SIG-M5 treated with dmso at 0.1 percent for 504 hours (cell line): ENCODE measurements at regions not wholly inside any gene's neighbourhood (a gene's known extent, or its start where the extent isn't known, plus 50 kb on each side); places are given as distances from the start of the nearest gene placed in this dataset.

Source experiments
- DNase-seq: peaks from one replicate; lab custom pipeline; 2025; ENCODE audit not compliant: unreplicated experiment; lab: John Stamatoyannopoulos, UW

DNA sequence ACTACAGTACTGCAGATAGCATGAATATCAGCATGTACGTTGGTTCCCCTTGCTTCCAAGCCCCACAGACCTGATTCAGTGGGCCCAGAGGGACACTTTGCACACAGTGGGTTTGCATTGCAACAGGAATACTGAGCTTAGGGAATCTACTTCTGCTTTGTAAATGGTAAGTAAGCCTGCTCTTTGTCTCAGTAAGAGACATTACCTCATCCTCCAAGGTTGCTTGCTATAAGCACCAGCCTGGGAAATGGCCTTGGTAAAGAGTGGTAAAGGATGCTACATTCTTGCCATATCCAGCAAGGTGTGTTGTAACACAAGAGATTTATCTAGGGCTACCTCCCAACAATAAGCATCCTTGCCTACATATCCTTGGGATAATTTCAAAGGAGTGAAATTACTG lies 730.5 kb downstream of the INHBA start:
- no peak for DNase-seq

GRCh38 chr7:40969641-40970040 lies 733.2 kb downstream of the INHBA start:
- no peak for DNase-seq

DNA sequence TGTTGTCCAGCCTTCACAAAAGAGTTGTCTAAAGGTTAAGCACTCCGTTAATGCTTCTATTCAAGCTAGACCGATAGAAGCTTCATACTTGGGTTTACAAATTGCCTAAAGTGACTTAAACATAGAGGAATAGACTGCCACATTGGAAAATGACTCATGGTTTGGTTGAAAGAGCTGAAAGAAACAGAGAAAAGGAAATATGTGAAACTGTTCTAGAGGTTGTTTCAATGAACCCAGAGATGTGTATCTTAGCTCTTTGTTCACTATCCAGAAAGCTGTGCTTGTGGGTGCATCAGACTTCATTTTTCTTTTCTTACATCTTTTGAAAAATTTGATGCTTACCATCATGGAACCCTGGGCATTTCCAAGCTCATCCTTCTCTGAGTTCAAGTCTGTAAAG lies 736.2 kb downstream of the INHBA start:
- DNase-seq = no peak

GRCh38 chr7:40965774-40966173 lies 737.1 kb downstream of the INHBA start:
- no peak for DNase-seq

- no peak for DNase-seq
These were observed 737.9 kb downstream of the INHBA start for GRCh38 chr7:40965016-40965415.

DNA sequence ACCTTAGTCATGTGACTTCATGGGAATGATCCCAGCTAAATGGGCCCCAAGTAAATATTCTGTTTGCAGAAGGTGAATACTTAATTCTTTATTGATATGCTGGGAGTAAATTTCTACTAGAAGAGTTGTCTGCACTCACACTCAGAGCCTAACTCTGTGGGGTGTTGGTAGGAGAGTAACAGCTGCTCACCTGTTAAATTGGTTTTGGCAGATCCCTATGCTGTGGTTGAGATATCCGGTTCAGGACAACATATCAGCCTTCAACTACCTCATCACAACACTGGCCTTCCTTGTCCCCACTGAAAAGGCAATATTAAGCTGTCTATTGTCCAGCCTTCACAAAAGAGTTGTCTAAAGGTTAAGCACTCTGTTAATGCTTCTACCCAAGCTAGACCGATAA lies 738.3 kb downstream of the INHBA start:
- DNase-seq = no peak

DNA sequence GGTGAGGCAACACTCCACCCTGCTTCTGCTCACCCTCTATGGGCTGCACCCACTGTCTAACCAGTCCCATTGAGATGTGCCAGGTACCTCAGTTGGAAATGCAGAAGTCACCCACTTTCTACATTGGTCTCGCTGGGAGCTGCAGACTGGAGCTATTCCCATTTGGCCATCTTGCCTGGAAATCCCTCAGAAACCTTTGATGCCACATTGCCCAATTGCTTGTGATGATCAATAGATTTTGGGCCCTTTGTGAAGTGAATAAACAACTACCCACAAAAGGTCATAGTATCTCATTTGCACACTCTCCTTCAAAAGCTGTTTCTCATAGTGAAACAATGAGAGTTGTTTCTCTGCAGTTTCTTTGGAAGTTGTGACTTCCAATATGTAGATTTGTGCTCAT lies 742.9 kb downstream of the INHBA start:
- no peak for DNase-seq

- no peak for DNase-seq
These were observed 754.7 kb downstream of the INHBA start for GRCh38 chr7:40948239-40948638.

DNA sequence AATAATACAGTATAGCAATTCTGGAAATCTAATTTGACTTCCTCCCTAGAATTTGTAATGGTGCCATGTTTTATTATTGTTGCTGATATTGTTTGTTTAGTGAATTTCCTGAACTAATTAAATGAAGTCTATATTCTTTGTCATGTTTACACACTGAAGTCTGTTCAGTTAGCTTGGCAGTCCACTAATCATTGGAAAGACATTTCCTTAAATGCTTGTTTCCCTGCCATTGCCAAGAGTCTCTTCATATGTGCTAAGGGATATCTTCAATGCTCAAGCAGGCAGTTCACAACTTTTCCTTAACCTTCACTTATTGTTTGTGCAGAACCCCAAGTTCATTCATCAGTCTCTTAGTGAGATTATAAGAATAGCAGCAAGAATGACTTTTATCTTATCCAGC lies 755.3 kb downstream of the INHBA start:
- DNase-seq = no peak

GRCh38 chr7:40946549-40946948 lies 756.3 kb downstream of the INHBA start:
- DNase-seq = no peak

DNA sequence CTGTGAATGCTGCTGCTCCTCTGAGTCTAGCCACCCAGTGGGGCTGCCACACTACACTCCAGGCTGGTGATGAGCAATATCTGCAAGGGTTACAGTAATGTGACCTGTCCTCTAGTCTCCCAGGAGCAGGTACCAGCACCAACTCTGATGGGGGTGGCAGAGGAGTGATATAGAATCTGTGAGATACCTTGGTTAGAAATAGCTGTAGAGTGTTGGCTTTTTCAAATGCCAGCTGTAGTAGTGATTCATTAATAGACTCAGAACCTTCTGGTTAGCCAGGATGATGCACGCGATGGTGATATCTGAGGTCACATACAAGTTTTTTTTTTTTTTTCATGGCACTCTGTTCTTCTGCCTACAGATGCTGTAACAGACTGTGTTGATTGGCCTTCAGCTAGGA lies 757.1 kb downstream of the INHBA start:
- no peak for DNase-seq

GRCh38 chr7:40944981-40945585 lies 757.8 kb downstream of the INHBA start:
- DNase-seq = no peak

DNA sequence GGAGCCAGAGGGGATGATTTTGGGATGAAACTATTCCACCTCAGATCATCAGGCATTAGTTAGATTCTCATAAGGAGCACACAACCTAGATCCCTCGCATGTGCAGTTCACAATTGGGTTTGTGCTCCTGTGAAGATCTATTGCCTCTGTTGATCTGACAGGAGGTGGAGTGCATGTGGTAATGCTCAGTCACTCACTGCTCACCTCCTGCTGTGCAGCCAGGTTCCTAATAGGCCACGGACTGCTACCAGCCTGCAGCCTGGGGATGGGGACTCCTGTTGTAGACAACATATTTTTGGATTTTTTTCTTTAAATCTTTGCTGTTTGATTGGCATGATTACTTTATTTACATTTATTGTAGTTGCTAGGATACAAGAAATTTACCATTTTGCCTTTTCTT lies 765.0 kb downstream of the INHBA start:
- DNase-seq = no peak

DNA sequence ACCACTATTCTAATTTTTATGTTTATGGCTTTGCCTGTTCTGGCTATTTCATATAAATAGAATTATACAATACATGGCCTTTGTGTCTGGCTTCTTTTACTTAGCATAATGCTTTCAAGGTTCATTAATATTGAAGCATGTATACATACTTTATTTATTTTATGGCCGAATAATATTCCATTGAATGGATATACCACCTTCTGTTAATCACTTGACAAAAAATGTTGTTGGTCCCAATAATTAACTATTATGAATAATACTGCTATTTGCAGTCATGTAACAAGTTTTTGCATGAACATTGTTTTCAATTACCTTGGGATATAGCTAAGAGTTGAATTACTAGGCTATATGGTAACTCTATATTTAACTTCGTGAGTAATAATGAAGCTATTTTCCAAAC lies 767.5 kb downstream of the INHBA start:
- no peak for DNase-seq

GRCh38 chr7:40923626-40924025 lies 779.3 kb downstream of the INHBA start:
- no peak for DNase-seq

- no peak for DNase-seq
These were observed 780.6 kb downstream of the INHBA start for GRCh38 chr7:40922316-40922670.

- no peak for DNase-seq
These were observed 781.1 kb downstream of the INHBA start for GRCh38 chr7:40921589-40922315.

DNA sequence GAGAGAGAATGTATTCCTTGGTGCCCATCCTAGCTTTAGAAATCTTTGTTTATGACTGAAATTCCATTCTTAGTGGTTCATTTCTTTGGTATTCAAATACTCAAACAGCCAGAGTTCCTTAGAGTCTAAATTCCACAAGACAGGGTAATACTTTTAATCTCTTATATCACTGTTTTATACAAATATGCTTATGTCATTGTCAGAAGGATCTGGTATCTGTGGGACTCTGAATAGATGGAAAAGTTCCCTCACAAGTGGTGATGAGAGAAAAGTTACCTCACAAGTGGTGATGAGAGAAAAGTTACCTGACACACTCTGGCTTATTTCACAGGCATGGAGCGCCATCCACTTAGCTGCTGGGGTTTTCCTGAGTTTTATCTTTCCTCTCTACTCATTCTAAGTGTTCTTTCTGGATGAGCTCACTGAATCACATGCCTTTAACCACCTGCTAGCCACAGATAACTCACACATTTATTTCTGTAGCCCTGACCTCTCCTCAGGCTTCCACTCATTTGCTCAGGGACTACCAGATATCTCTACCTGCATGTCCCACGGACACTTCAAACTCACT lies 784.0 kb downstream of the SUGCT start:
- no peak for DNase-seq

DNA sequence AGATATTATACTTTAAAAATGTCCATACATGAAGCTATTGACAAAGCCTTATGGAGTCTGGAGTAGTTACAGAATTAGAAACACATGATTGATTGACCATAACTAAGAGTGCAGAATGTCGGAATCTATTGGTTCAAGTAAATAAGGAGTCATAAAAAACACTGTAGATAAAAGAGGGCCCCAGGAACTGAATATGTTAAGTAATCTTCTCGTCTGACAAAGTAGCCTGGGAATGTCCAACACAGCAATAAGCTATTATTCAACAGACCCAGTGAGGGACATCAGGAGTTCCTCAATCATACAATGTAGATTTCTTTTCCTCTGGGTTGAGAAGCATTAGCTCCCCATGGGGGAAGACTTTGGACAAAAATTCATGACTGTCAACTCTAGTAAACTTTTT lies 782.0 kb downstream of the SUGCT start:
- no peak for DNase-seq

DNA sequence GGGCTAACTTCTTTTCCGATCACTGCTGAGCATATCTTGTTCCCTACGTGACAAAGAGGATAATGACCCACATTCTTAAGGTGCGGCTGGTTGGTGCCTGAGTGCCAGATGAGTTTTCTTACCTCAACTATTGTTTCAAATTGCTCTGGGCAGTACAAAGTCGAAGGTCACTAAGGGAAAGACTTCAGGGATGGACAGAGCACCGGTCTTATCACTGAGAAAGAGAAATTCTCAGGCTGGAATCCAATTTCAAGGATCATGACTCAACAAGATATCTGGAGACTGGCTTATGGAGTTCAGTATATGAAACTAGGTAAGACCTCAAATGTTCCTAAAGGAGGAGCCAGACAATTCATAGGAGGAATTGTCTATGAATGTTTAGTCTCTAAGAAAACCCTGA lies 780.3 kb downstream of the SUGCT start:
- DNase-seq = no peak
